Lower leg skin (tissue), 3 donors: ENCODE measurements at regions not wholly inside any gene's neighbourhood (a gene's known extent, or its start where the extent isn't known, plus 50 kb on each side); places are given as distances from the start of the nearest gene placed in this dataset.

Source experiments
- POLR2A ChIP-seq, 2 donors: fragments of 450-650 bp; IDR thresholded peaks; one replicate each; pipeline ENCODE4 v1.6.1; 2016 to 2017; ENCODE audit warnings: antibody characterized with exemption in 2 of 2, mild to moderate bottlenecking in 1 of 2, moderate library complexity in 1 of 2
- TF ChIP-seq, protein P1 (sequence below), 3 donors: fragments of 450-650 bp; IDR thresholded peaks; one replicate each; pipeline ENCODE4 v1.5.1; 2016; ENCODE audit warnings: antibody characterized with exemption in 3 of 3, mild to moderate bottlenecking in 3 of 3, moderate library complexity in 2 of 3

DNA sequence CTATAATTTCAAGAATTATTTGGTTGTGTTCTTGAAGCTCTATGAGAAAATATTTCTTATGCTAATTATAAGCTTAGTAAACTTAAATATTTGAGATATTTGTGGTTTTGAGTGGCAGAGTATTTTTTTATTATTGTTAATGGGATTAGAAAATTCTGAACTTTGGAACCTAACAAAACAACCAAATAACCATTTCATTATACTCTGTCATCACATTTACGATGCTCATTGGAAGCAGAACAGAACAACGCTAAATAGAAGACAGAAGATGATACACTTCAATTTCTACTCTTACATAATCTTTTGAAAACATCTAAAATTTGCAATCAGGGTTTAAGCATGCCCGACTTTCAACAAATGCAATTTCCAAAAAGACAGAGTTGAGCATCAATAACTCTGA lies 270.2 kb downstream of the PTPRC start:
- no peak for TF ChIP-seq POLR2A (IDR thresholded peaks at IDR 0.05)
- TF ChIP-seq, protein P1, sequence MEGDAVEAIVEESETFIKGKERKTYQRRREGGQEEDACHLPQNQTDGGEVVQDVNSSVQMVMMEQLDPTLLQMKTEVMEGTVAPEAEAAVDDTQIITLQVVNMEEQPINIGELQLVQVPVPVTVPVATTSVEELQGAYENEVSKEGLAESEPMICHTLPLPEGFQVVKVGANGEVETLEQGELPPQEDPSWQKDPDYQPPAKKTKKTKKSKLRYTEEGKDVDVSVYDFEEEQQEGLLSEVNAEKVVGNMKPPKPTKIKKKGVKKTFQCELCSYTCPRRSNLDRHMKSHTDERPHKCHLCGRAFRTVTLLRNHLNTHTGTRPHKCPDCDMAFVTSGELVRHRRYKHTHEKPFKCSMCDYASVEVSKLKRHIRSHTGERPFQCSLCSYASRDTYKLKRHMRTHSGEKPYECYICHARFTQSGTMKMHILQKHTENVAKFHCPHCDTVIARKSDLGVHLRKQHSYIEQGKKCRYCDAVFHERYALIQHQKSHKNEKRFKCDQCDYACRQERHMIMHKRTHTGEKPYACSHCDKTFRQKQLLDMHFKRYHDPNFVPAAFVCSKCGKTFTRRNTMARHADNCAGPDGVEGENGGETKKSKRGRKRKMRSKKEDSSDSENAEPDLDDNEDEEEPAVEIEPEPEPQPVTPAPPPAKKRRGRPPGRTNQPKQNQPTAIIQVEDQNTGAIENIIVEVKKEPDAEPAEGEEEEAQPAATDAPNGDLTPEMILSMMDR (IDR thresholded peaks at IDR 0.05): no peak
